Upper lobe of left lung (tissue), 6 donors: ENCODE measurements at regions not wholly inside any gene's neighbourhood (a gene's known extent, or its start where the extent isn't known, plus 50 kb on each side); places are given as distances from the start of the nearest gene placed in this dataset.

ENCODE experiments used
- ATAC-seq, 2 donors: fragments of 200-7000 bp; cut with Tn5 transposase; one replicate each; pipeline ENCODE4 v1.9.1; 2022; ENCODE audit warnings: mild to moderate bottlenecking in 2 of 2, moderate library complexity in 2 of 2; ENCODE audit not compliant: low FRiP score in 2 of 2
- DNase-seq, 2 donors: peaks; one replicate each; pipeline ENCODE4 v3.0.0-alpha.2; 2019 to 2020
- H3K27ac ChIP-seq, 4 donors: fragments of 200-600 bp; sonication (generic); one replicate each; pipeline ENCODE4 v1.5.1; 2016 to 2019
- H3K27me3 ChIP-seq, 4 donors: fragments of 200-600 bp; sonication (generic); one replicate each; pipeline ENCODE4 v1.5.1; 2017 to 2019
- H3K36me3 ChIP-seq, 4 donors: fragments of 200-600 bp; sonication (generic); one replicate each; pipeline ENCODE4 v1.5.1; 2016 to 2019
- H3K4me1 ChIP-seq, 4 donors: fragments of 200-600 bp; sonication (generic); one replicate each; pipeline ENCODE4 v1.5.1; 2018 to 2019
- H3K4me3 ChIP-seq, 4 donors: fragments of 200-600 bp; sonication (generic); one replicate each; pipeline ENCODE4 v1.5.1; 2017 to 2019; ENCODE audit warnings: mild to moderate bottlenecking in 2 of 4, moderate library complexity in 1 of 4
- H3K9me3 ChIP-seq, 4 donors: fragments of 200-600 bp; sonication (generic); one replicate each; pipeline ENCODE4 v1.5.1; 2018 to 2019
- CTCF ChIP-seq, 6 experiments: fragments of 450-650 bp in 4 of 6; fragments of 200-600 bp in 2 of 6; sonication (generic) in 2 of 6; IDR thresholded peaks; one replicate each; pipeline ENCODE4 v1.5.1; 2016 to 2019; ENCODE audit warnings: antibody characterized with exemption in 6 of 6
- EP300 ChIP-seq, 4 donors: sonication (generic); formaldehyde crosslinking; IDR thresholded peaks; one replicate each; pipeline ENCODE4 v1.5.1; 2017; ENCODE audit warnings: antibody characterized with exemption in 4 of 4, control low read depth in 2 of 4
- POLR2A ChIP-seq, 4 donors: fragments of 450-650 bp; IDR thresholded peaks; one replicate each; pipeline ENCODE4 v1.5.1; 2016 to 2017; ENCODE audit warnings: antibody characterized with exemption in 4 of 4, mild to moderate bottlenecking in 2 of 4
- POLR2AphosphoS5 ChIP-seq, 2 donors: sonication (generic); formaldehyde crosslinking; IDR thresholded peaks; one replicate each; pipeline ENCODE4 v1.5.1; 2017; ENCODE audit warnings: antibody characterized with exemption in 2 of 2
- WGBS, 2 donors: methylation state at CpG; one replicate each; pipeline ENCODE4 v1.1.5; 2017 to 2018; 5-methylcytosine and 5-hydroxymethylcytosine counted together
- donor health status: DM: no; HTN: no; CAD: no; lungs with moderate emphysema.
- donor health status: DM: no; HTN: yes; CAD: no; lungs with severe emphysema.

GRCh38 chr2:67258122-67258521 lies 139.0 kb upstream of the ETAA1 start:
- WGBS, 2 donors: 81 to 88% methylated on average over 4 of the region's 4 CpGs
- DNase-seq (no peak), ATAC-seq (no peak)
- Histone ChIP-seq H3K9me3 (no peaks in the 10 kb centered on the region), H3K4me3 (no peak overlapping the region), H3K4me1 (no peaks in the 10 kb centered on the region), H3K27ac (no peak overlapping the region), H3K27me3 (no peaks in the 10 kb centered on the region), H3K36me3 (no peaks in the 10 kb centered on the region)
- TF ChIP-seq POLR2AphosphoS5 (IDR thresholded peaks at IDR 0.05): no peak
- no peak for TF ChIP-seq POLR2A (IDR thresholded peaks at IDR 0.05)
- TF ChIP-seq CTCF (IDR thresholded peaks at IDR 0.05): no peak

- no peaks in the 10 kb centered on the region for H3K9me3 ChIP-seq
Measured at GRCh38 chr2:67258831-67259230, 138.3 kb upstream of the ETAA1 start.

GRCh38 chr2:67259556-67260342 lies 137.4 kb upstream of the ETAA1 start:
- Histone ChIP-seq H3K27ac (peak overlapping the region in 1 of 4 donors; percentile 37), H3K27me3 (no peaks in the 10 kb centered on the region)

More at GRCh38 chr2:67258831-67259230, 138.3 kb upstream of the ETAA1 start:
- no peaks in the 10 kb centered on the region for H3K4me1 ChIP-seq
- no peaks in the 10 kb centered on the region for H3K27me3 ChIP-seq
- H3K27ac ChIP-seq: peak overlapping the region in 1 of 4 donors; percentile 4
- ATAC-seq: no peak
- 86 to 88% methylated on average over 1 of the region's 1 CpG for WGBS, 2 donors
- no peak for TF ChIP-seq POLR2A (IDR thresholded peaks at IDR 0.05)
- no peak for TF ChIP-seq POLR2AphosphoS5 (IDR thresholded peaks at IDR 0.05)
- no peak for TF ChIP-seq CTCF (IDR thresholded peaks at IDR 0.05)
- no peak for TF ChIP-seq EP300 (IDR thresholded peaks at IDR 0.05)
- no peak overlapping the region for H3K4me3 ChIP-seq
- H3K36me3 ChIP-seq: no peaks in the 10 kb centered on the region
- DNase-seq: no peak

GRCh38 chr2:67260343-67261277 lies 136.5 kb upstream of the ETAA1 start:
- Histone ChIP-seq H3K4me3 (peak overlapping the region in 1 of 4 donors; percentile 5), H3K9me3 (no peaks in the 10 kb centered on the region), H3K4me1 (no peaks in the 10 kb centered on the region), H3K27me3 (no peaks in the 10 kb centered on the region), H3K27ac (peak overlapping the region in 3 of 4 donors; percentile 22 to 50 (median 48)), H3K36me3 (no peaks in the 10 kb centered on the region)
- ATAC-seq: peak; percentile 81 to 89
- TF ChIP-seq POLR2AphosphoS5 (IDR thresholded peaks at IDR 0.05) (peak; percentile 42 to 61), EP300 (IDR thresholded peaks at IDR 0.05) (no peak)
- whole genome bisulfite sequencing, 2 donors: 72 to 74% methylated on average over 16 of the region's 16 CpGs
- peak in 1 of 2 donors; percentile 21 for DNase-seq

More at GRCh38 chr2:67259556-67260342, 137.4 kb upstream of the ETAA1 start:
- Histone ChIP-seq H3K36me3 (no peaks in the 10 kb centered on the region), H3K9me3 (no peaks in the 10 kb centered on the region), H3K4me1 (no peaks in the 10 kb centered on the region), H3K4me3 (no peak overlapping the region)
- WGBS, 2 donors: 50 to 61% methylated on average over 5 of the region's 5 CpGs
- DNase-seq (no peak), ATAC-seq (peak in 1 of 2 donors; percentile 90)
- TF ChIP-seq EP300 (IDR thresholded peaks at IDR 0.05) (no peak), POLR2A (IDR thresholded peaks at IDR 0.05) (no peak), CTCF (IDR thresholded peaks at IDR 0.05) (no peak), POLR2AphosphoS5 (IDR thresholded peaks at IDR 0.05) (no peak)

GRCh38 chr2:67267241-67267640 lies 129.9 kb upstream of the ETAA1 start:
- DNase-seq (no peak), ATAC-seq (no peak)
- Histone ChIP-seq H3K27me3 (no peaks in the 10 kb centered on the region), H3K27ac (no peak overlapping the region), H3K36me3 (no peaks in the 10 kb centered on the region), H3K4me3 (no peak overlapping the region), H3K4me1 (no peaks in the 10 kb centered on the region), H3K9me3 (no peaks in the 10 kb centered on the region)
- 78 to 94% methylated on average over 5 of the region's 5 CpGs for WGBS, 2 donors
- TF ChIP-seq POLR2A (IDR thresholded peaks at IDR 0.05) (no peak), POLR2AphosphoS5 (IDR thresholded peaks at IDR 0.05) (no peak), CTCF (IDR thresholded peaks at IDR 0.05) (no peak), EP300 (IDR thresholded peaks at IDR 0.05) (no peak)
